Neural progenitor cell (in vitro differentiated cells): ENCODE measurements at regions not wholly inside any gene's neighbourhood (a gene's known extent, or its start where the extent isn't known, plus 50 kb on each side); places are given as distances from the start of the nearest gene placed in this dataset.
"Not testable (repeated sequence)": the region's sequence is repeated elsewhere in the genome, so short reads cannot be mapped to it uniquely, and the experiment has no call there.

Experiments used
- CTCF ChIP-seq: fragments of 200-600 bp; sonication (generic); IDR thresholded peaks from 2 replicates; pipeline ENCODE4 v1.5.1; 2017; ENCODE audit warnings: antibody characterized with exemption, mild to moderate bottlenecking
- EZH2 ChIP-seq: fragments of 200-600 bp; sonication (generic); IDR thresholded peaks from 2 replicates; pipeline ENCODE4 v1.6.1; 2017; ENCODE audit warnings: antibody characterized with exemption, mild to moderate bottlenecking, moderate library complexity

- not testable (repeated sequence) for TF ChIP-seq EZH2, CTCF
Measured at GRCh38 chr17:62255791-62256190, 124.6 kb upstream of the EFCAB3 start.
